Stimulated activated CD8-positive, alpha-beta memory T cell treated with anti-CD3 and anti-CD28 coated beads, Interleukin-4, amount 100 ng/mL, for 1 hour (primary cell): ENCODE measurements at regions not wholly inside any gene's neighbourhood (a gene's known extent, or its start where the extent isn't known, plus 50 kb on each side); places are given as distances from the start of the nearest gene placed in this dataset.
"Not testable (repeated sequence)": the region's sequence is repeated elsewhere in the genome, so short reads cannot be mapped to it uniquely, and the experiment has no call there.

Source experiments
- DNase-seq, 2 donors: peaks; one replicate each; pipeline ENCODE4 v3.0.0-alpha.2; 2020; ENCODE audit warnings: low read depth in 2 of 2, low spot score in 1 of 2

DNA sequence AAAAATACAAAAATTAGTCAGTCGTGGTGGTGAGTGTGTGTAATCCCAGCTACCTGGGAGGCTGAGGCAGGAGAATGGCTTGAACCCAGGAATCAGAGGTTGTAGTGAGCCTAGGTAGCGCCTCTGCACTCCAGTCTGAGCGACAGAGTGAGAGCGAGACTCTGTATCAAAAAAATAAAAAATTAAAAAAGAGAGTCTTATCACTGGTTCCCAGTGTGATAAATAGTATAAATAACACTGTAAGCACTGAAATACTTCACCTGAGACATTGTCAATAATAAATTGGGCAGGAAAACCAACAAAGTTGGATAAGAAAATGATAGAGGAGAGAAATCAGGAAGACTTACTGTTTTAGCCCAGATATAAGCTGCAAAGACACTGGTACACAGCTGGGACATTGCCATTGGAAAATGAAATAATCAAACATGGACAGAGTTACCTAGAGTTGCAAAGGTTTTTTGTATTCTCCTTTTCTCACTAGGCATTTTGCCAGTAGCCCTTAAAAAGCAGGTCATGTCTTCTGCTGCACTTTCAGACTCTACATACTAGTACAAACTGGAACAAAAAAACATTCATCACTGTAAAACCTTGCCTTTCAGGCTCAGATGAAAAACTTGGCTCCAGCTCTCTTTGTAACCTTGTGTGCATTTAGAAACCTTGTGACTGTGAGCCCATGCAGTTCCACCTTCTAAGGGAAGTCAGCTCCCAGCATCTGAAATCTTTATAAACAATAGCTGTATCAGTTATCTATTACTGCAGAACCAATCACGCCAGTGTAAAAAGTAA lies 55.0 kb upstream of the PPP1R2C start:
- DNase-seq = no peak

DNA sequence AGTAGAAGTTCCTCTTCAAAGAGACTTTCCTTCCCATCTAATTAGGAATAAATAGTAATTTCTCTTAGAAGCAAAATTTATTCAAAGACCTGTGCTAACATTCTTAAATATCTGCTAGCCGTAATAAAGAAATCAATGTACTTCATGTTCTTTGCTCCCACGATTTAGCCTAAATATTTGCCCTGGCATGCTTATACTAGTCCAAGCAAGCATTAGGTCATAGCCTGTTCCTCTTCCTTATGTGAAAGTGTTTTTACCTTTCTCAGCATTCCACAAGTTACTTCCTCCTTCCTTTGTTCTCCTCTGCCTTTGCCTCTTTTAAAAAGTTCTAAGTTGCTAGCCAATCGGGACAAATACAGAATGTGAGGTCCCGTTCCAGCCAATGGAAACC lies 55.6 kb upstream of the PPP1R2C start:
- DNase-seq = not testable (repeated sequence)

DNA sequence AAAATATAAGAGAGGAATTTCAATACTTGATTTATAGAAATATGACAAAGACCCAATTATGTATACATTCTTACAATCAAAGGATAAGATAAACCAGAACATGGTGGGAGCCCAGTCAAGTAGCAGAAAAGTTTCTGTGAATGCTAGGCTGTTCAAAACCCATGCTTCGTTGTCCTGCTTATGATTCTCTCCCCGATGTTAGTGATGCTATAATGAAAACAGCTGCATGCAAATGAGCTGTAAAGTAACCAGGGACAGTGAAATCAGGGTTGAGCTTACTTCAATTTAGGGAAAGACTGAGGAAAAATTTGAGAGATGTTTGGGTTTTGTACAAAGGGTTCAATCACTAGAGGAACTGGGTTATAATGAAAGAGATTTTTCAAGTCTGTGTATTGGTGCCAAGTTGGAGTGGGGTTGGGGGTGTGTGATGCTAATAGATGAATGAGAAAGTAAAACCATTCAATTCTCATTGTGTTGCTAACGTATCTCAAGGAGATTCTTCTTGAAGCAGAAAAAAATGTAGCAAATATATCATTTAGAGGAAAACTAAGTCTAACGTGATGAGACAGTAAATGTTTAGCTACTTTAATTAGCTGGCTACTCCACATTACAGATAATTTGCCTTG lies 59.3 kb upstream of the PPP1R2C start:
- DNase-seq = no peak

DNA sequence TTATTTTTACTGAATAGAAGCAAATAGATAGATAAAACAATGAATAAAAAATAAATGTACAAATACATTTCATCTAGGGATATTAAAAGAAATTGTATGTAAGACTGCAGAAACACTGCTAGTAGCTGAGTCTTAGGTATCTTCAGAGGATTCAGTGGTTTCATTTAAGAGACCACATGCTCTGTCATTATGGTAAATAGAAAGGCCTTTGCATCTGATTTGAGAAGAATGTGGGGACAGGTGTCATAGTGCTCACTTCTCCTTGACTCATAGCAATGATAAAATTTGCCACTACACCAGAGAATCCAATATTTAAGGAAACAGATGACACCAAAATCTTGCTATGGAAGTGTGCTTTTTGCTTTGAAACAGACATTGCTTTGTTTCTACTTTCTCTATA lies 59.8 kb upstream of the PPP1R2C start:
- no peak for DNase-seq

DNA sequence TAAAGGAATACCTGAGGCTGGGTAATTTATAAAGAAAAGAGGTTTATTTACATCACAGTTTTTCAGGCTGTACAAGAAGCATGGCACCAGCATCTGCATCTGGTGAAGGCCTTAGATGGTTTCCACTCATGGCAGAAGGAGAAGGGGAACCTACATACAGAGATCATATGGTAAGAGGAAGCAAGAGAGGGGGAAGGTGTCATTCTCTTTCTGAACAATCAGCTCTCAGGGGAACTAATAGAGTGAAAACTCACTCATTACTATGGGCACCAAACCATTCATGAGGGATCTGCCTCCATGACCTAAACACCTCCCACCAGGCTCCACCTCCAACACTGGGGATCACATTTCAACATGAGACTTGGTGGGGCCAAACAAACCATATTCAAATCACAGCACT lies 61.7 kb upstream of the PPP1R2C start:
- no peak for DNase-seq

DNA sequence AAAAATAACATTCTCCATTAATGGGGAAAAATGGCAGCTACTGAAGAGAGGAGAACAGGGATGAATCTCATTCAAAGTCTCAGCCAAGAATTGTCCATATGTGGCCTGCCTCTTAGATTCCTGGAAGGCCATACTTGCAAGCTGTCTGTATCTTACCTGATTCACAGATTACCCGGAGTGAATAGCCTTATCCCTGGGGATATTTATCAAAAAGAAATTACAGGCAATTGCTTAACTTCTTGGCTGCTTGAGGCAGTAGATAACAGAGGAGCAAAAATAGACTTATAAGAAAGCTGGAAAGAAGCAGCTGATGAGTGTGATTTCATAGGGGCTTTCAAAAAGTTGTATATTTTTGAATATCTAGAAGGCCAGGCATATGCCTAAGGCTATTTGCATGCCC lies 68.8 kb upstream of the PPP1R2C start:
- DNase-seq = no peak

DNA sequence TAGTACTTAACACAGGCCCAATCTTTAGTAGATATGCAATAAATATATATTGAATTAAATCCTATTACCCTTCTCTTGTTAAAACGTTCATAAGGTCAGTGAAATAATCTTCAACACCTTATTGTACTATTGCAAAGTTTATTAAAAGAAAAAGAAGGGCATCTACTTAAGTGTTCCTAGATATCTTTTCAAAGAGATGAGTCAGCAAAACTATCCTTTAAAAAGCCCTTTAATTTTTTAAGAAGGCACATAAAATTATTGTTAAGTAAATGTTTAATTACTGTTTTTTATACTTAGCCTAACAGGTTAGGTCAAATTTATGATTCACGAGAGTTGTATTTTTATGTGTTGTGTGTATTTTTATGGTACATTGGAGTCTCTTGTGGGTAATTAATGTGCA lies 77.3 kb upstream of the PPP1R2C start:
- DNase-seq = no peak

DNA sequence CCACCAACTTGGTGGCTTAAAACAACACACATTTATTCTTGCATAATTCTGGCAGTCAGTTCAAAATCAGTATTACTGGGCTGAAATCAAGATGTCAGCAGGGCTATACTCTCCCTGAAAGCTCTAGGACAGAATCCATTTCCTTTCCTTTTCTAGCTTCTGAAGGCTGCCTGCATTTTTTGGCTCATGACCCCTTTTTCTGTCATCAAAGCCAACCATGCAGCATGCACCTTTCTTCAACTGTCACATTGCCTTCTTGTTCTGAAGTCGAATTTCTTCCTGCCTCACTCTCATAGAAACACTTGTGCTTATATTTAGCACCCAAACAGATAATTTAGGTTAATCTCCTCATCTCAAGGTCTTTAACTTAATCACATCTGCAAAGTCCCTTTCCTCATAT lies 79.8 kb upstream of the PPP1R2C start:
- DNase-seq = no peak

DNA sequence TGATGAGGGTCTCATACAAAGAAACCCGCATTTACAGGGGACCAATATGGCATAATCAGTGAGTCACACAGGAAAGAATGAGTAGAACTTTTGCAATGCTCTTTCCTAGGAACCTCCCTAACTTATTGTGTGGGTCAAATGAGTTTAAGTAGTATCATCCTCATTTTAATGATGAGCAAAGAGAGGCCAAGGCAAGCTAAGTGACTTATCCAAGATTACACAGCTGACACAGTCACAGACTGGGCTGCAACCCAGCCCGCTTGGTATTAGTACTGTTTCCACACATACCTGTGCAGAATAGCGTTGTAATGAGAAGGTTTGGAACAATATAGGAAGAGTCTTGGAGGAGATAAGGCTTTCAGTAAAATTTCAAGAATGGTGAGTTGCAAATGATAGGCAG lies 91.0 kb upstream of the PPP1R2C start:
- no peak for DNase-seq

DNA sequence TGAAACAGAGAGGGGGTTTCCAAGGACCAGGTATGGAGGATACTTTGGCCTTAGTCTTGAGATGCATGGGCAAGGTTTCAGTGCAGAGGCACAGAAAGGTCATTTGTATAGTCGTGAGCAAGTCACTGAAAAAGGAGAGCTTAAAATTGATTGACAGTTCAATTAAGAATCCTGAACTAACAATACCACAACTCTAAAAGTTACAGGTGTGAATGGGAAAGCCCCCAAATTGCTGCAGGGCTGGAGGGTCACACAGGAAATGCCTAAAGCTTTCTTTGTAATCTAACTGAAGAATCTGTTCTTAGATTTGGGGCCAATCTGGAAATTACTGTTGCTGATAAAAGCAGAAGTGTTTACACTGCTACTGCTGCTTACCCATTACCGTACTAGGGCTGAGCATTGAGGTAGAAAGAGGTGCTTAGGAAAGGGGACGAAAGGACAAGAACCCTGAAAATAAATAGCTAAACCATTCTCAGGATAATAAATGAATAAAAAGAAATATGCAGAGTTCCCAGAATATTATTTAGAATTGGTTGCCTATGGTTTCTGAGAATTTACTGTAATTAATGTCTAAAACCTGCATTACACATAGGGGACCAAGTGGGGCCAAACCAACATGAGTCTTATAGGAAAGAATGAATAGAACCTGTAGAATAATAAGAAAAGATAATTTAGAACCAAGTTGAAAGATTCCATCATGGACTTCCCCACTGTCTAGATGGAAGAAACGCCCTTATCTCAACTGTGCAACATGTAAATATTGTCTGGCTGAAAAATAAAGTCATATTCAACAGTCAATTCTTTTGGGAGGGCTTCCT lies 91.9 kb upstream of the PPP1R2C start:
- no peak for DNase-seq

DNA sequence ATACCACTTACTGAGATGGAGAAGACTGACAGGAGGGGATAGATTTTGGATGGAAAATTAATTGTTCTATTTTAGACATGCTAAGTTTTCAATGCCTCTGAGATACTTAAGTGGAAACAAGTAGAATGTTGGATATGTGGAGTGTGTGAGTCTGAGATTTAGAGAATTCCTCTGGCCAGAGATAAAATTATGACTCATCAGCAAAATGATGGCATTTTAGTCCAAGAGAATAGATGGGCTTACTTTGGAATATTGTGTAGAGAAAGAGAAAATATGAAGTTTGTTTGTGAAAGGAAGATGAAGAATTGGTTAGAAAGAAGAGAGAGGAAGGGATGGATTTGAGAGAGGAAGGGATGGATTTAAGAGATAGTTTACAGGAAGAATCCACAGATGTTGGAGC lies 108.6 kb upstream of the PPP1R2C start:
- DNase-seq = no peak

DNA sequence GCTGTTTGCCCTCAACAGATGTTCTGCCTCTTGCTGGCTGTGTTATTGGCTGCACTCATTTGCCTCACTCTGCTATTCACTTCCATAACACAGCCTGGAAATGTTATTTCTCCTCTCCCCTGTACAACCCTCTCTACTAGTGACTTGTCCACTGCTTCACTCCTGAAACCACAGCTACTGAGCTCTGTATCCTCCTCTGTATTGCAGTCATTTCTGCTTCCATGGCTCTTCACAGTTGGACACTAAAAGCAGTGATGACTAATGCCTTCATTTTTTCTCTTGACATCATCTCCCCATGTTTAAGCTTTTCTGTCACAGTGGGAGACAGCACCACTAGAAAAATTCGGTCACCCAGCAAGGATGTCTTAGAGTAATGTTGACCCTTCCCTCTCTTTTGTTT lies 123.0 kb upstream of the PPP1R2C start:
- no peak for DNase-seq

DNA sequence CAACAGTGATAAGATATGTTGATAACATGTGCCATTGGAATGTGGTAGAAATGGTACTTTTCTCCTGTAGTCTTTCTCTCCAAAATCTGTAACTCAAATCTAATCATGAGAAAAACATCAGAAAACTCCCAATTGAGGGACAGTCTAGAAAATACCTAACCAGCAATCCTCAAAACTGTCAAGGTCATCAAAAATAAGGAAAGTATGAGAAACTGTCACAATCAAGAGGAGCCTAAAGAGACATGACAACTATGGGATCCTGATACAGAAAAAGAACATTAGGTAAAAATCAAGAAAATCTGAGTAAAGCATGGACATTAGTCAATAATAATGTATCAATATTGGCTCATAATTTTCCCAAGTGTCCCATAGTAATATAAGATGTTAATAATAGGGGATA lies 124.5 kb upstream of the PPP1R2C start:
- DNase-seq = no peak

DNA sequence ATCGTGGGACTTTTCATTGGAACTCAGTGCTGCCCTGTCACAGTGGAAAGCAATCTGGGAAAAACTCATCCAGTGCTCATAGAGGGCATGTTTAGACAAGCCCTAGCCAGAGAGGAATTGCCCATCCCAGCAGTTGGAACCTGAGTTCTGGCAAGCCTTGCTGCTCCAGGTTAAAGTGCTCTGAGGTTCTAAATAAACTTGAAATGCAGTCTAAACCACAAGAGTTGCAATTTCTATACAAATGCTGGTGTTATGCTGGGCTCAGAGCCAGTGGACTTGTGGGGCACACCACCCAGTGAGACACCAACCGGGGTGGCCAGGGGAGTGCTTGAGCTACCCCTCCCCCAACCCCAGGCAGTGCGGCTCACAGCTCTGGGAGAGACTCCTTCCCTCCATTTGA lies 142.8 kb upstream of the PPP1R2C start:
- no peak for DNase-seq

DNA sequence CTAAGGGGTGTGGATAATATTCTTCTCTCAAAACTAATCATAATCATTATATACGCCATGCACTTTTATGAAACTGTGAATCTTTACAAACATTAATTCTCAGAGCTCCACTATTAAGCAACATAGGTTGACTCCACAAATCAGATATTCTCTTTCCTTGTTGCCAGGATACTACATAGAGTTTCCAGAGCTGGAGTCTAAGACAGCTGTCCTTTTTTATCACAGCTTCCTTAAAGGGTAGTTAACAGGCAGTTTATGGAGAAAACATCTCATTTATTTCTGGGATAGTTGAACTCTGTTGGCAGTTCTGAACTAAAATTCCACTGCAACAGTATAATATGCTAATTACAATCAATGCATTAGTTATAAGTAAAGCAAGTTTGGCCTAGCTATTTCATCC lies 152.1 kb upstream of the PPP1R2C start:
- DNase-seq = no peak

DNA sequence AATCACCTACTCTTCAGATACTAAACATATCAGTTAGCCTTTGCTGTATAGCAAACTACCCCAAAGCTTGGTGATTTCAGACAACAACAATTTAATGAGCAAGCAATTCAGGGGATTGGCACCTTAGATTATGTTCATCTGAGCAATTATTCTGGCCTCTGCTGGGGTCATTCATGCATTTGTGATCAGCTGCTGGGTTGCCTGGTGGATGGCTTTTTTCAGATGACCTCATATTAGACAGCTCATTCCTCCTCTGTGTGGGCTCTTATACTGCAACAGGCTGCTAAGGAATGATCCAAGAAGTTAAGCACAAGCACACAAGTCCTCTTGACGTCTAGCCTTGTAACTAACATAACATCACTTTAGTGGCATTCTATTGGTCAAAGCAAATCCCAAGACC lies 153.0 kb upstream of the PPP1R2C start:
- no peak for DNase-seq

DNA sequence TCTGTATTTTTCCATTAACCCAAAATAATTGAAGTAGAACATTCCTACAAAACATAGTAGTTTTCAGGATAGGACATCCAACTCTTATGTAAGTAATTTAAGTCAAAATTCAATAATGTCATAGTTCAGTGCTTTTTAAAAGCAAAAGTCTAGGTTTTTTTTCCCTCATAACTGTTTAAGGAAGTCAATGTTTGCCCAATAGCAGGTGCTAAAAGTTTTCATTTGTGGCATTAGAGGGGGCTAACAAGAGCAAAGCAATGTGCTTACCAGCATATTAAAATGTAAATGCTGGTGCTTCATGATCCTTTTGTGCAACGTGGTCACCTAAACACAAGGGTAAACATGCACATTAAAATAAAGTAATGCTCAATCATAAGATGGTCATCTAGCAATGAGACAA lies 155.2 kb upstream of the PPP1R2C start:
- no peak for DNase-seq

DNA sequence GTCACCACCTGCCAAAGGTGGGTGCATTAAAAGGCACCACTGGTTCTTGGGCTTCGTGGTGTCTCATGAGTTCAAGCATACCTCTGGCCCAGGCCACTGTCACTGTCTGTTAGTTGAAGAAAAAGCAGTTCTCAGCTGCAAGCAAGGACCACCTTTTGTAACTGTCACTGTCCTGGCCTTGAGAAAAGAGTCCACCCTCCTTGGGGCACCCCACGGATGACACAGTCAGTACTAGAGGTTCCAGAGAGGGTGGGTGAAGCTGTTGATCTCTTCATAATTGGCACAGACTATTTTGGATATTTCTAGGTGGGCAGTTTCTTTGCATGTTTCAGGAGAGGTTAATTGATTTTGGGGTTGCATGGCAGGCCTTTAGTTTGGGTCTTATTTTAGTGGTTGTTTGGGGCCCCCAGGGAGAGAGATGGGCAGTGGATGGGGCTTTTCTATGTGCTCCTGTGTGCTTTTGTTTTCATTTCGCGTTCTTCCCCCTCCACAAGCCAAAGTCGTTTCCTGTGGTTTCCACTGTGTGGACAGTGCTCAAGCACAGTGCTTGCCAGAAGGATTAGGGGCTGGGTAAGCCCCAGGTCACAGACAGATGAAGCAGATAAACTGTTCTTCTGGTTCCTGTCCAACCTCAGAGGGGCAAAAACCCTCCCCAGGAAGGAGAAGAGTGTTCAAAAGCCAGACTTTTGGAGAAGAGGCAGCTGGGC lies 156.2 kb upstream of the PPP1R2C start:
- no peak for DNase-seq

DNA sequence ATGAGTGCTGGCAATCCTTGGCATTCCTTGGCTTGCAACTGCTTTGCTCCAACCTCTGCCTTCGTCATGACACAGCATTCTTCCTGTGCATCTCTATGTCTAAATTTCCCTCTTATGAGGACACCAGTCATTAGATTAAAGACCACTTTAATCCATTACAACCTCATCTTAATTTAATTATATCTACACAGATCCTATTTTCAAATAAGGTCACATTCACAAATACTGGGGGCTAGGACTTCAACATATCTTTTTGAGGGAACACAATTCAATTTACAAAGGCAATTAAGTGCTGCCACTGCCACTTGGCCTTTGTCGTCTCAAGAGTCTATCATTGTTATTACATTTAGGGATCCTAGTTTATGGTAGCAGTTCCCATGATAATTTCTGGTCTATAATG lies 163.7 kb upstream of the PPP1R2C start:
- no peak for DNase-seq

DNA sequence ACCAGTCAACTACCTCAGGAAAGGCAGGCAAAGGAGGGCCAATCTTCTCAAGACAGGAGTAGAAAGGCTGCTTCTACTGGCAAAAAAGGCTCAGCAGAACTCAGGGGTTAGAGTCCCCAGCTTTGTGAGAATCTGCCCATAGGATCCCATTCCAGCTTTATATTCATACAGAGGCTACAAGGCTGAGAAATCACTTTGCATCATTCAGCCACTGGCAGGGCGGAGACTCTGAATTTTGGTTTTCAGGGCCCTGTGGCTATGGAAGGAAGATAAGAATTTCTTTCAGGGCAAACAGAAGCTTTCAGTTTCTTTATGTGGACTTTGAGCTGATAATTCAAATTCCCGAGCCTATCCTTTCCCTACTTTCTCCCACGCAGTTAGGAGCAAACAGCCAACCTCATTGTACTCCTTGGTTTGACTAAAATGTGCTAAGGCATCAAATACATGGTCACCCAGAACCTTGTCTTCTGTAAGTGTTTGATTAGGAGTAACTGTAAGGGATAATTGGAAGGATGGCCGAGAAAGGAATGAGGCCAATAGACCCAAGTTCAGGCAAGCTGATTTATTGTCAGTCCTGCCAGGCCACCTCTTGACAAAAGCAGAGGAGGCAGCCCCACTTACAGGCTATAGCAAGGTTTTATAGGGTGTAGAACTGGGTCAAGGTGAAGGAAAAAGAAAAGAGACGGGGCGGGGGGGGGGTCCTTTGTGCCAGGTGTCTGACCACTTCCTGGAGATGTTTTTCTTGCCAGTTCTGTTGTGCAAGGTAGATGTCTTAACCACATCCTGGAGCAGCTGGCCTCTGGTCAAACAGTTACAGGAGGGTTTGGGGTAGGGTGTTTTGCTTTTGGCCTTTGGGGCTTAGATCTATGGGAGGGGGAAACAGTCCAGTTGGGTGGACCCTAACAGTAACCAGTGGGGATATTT lies 165.3 kb upstream of the PPP1R2C start:
- peak in 1 of 2 donors; percentile 11 for DNase-seq
